ENCODE measurements at regions not wholly inside any gene's neighbourhood (a gene's known extent, or its start where the extent isn't known, plus 50 kb on each side); places are given as distances from the start of the nearest gene placed in this dataset.

DNA sequence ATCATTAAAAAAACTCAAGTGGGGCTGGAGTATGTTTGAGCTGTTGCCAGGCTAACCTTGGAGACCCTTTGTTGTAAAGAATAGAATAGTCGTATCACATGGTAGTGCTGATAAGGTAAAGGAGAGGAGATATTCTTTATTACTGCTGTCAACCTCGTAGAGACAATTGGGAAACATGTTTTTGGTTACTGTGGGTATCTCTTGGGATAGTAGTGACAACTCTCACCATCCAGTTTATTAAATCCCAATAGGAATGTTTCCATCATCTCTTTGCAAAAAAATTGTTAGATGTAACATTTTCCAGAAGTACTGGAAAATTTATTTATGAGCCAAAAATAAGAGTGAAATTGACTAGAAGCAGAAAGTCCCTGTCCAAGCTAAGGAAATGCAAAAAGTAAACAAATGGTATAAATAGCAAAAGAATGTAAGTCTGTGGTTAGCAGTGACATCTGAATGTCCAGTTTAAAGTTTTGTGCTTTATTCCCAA is 829.3 kb upstream of the CITED2 start:
- Histone ChIP-seq H3K4me1 (peaks cover 0 to 14% of the 10 kb centered on the region in 2 donors), H3K9me3 (no peaks in the 10 kb centered on the region), H3K27ac (peak overlapping the region in 1 of 4 donors; percentile 3), H3K36me3 (no peaks in the 10 kb centered on the region), H3K4me3 (no peak overlapping the region), H3K27me3 (no peaks in the 10 kb centered on the region)
- ATAC-seq (no peak), DNase-seq (no peak)
- no peak for TF ChIP-seq POLR2A (IDR thresholded peaks at IDR 0.05)
- TF ChIP-seq, protein P1, sequence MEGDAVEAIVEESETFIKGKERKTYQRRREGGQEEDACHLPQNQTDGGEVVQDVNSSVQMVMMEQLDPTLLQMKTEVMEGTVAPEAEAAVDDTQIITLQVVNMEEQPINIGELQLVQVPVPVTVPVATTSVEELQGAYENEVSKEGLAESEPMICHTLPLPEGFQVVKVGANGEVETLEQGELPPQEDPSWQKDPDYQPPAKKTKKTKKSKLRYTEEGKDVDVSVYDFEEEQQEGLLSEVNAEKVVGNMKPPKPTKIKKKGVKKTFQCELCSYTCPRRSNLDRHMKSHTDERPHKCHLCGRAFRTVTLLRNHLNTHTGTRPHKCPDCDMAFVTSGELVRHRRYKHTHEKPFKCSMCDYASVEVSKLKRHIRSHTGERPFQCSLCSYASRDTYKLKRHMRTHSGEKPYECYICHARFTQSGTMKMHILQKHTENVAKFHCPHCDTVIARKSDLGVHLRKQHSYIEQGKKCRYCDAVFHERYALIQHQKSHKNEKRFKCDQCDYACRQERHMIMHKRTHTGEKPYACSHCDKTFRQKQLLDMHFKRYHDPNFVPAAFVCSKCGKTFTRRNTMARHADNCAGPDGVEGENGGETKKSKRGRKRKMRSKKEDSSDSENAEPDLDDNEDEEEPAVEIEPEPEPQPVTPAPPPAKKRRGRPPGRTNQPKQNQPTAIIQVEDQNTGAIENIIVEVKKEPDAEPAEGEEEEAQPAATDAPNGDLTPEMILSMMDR (IDR thresholded peaks at IDR 0.05 in 4 of 5, conservative IDR thresholded peaks at IDR 0.05 in 1 of 5), result no peak
- in situ Hi-C loops (cut with MboI; ENCODE audit: low sequenced_read_pairs in 4 of 4) (no loop called here), intact Hi-C loops (cut with DNase I; ENCODE audit: low total_unique reads) (no loop called here)

- H3K4me3 ChIP-seq, result no peak overlapping the region
- TF ChIP-seq, protein P1 (IDR thresholded peaks at IDR 0.05 in 4 of 5, conservative IDR thresholded peaks at IDR 0.05 in 1 of 5), result no peak
- TF ChIP-seq POLR2A (IDR thresholded peaks at IDR 0.05), result no peak
- in situ Hi-C loops (cut with MboI; ENCODE audit: low sequenced_read_pairs in 4 of 4) (no loop called here), intact Hi-C loops (cut with DNase I; ENCODE audit: low total_unique reads) (no loop called here)
- ATAC-seq (no peak), DNase-seq (no peak)
- H3K27me3 ChIP-seq, result no peaks in the 10 kb centered on the region
- H3K4me1 ChIP-seq, result peaks cover 0 to 8% of the 10 kb centered on the region in 2 donors
- no peaks in the 10 kb centered on the region for H3K9me3 ChIP-seq
- peak overlapping the region in 1 of 4 donors; percentile 3 for H3K27ac ChIP-seq
- H3K36me3 ChIP-seq, result no peaks in the 10 kb centered on the region
These were observed 828.6 kb upstream of the CITED2 start for GRCh38 chr6:140202964-140203515.

DNA sequence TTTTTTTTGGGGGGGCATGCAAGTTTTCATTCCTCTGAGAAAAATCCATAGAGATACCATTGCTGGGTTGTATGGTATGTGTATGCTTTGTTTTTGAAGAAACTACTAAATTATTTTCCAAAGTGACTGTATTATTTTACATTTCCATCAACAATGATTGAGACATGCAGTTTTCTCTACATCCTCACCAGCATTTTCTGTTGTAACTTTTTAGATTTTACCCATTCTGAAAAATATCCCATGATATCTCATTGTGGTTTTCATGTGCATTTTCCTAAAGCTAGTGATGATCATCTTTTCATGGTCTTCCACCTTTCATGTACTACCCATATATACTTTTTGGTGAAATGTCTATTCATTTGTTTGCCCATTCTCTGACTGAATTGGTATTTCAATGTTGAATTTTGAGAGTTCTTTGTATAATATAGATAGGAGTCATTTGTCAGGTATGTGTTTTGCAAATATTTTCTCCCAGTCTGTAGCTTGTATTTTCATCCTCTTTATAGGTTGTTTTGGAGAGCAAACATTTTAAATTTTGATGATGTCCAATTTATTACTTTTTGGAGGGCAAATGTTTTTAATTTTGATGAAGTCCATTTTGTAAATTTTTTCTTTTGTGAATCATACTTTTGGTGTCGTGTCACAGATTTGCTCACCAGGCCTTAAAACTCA is 827.5 kb upstream of the CITED2 start:
- intact Hi-C loops (cut with DNase I; ENCODE audit: low total_unique reads) (no loop called here), in situ Hi-C loops (cut with MboI; ENCODE audit: low sequenced_read_pairs in 4 of 4) (no loop called here)
- ATAC-seq, result no peak
- no peaks in the 10 kb centered on the region for H3K27me3 ChIP-seq
- H3K27ac ChIP-seq, result no peak overlapping the region
- peaks cover 0 to 8% of the 10 kb centered on the region in 2 donors for H3K4me1 ChIP-seq
- H3K9me3 ChIP-seq, result no peaks in the 10 kb centered on the region
- no peak for DNase-seq
- TF ChIP-seq, protein P1 (IDR thresholded peaks at IDR 0.05 in 4 of 5, conservative IDR thresholded peaks at IDR 0.05 in 1 of 5), result no peak
- TF ChIP-seq POLR2A (IDR thresholded peaks at IDR 0.05), result no peak
- H3K4me3 ChIP-seq, result no peak overlapping the region
- H3K36me3 ChIP-seq, result no peaks in the 10 kb centered on the region

DNA sequence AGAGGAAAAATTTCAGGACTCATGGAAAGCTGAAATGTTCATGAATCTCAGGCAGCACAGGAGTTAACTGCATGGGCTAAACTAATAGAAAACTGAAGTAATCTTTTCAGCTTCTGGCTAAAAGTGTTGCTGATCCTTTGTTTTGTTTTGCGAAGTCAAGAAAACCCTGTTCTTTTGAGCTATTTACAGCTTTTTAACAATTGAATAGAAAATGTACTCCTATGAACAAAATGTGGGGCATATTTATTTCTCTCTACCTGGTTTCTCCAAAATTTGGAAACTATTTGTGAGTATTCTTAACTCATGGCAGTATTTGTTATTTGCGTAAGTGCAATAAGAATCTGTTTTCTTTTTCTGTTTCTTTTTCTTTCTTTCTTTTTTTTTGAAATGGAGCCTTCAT is 818.8 kb upstream of the CITED2 start:
- TF ChIP-seq, protein P1 (IDR thresholded peaks at IDR 0.05 in 4 of 5, conservative IDR thresholded peaks at IDR 0.05 in 1 of 5), result no peak
- no peak for TF ChIP-seq POLR2A (IDR thresholded peaks at IDR 0.05)

More for the DNA sequence above, 818.8 kb upstream of the CITED2 start:
- intact Hi-C loops (cut with DNase I; ENCODE audit: low total_unique reads) (no loop called here), in situ Hi-C loops (cut with MboI; ENCODE audit: low sequenced_read_pairs in 4 of 4) (no loop called here)
- H3K36me3 ChIP-seq, result no peaks in the 10 kb centered on the region
- DNase-seq (no peak), ATAC-seq (no peak)
- no peaks in the 10 kb centered on the region for H3K27me3 ChIP-seq
- no peaks in the 10 kb centered on the region for H3K4me1 ChIP-seq
- H3K27ac ChIP-seq, result no peak overlapping the region
- H3K4me3 ChIP-seq, result no peak overlapping the region
- H3K9me3 ChIP-seq, result peaks cover 0 to 11% (median 0%) of the 10 kb centered on the region in 3 donors
